ENCODE measurements at regions not wholly inside any gene's neighbourhood (a gene's known extent, or its start where the extent isn't known, plus 50 kb on each side); places are given as distances from the start of the nearest gene placed in this dataset.
"Not testable (repeated sequence)": the region's sequence is repeated elsewhere in the genome, so short reads cannot be mapped to it uniquely, and the experiment has no call there.

DNA sequence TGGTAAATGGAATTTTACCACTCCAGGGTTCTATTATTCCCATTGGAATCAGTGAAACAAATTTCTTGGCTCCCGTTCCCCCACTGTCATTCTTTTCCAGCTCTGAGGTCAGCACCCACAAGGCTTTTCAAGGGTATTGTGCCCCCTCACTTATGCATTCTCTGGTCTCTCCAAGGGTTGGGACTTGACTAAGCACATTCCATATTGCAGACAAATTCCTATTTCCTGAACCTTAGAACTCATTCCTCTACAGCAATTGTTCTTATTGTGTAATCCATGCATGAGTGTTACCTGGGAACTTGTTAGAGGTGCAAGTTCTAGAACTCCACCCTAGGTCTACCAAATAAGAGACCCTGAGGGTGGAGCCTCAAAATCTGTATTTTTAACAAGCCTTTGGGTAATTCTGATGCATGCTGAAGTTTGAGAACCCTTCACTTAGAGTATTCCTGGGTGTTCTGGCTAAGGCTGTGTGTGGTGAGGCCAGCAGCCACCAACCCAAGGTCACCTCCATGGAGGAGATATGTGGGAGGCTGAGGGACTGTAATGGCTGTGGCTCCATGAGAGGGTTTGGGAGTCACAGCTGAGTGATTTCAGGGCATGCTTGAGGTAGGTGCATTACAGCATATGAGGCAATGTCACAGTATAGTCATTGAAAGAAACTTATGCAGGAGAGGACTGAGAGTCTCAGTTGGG is 150.9 kb downstream of the TTC6 start:
- no peak overlapping the region for H3K4me3 Mint-ChIP-seq (ENCODE audit: unreplicated experiment)
- no peaks in the 10 kb centered on the region for H3K36me3 Mint-ChIP-seq (ENCODE audit: insufficient read depth, unreplicated experiment)
- no peaks in the 10 kb centered on the region for H3K9me3 Mint-ChIP-seq (ENCODE audit: unreplicated experiment)
- BruUV-seq (replicated peaks), result no TSS peak
- intact Hi-C loops (cut with micrococcal nuclease), result no loop called here
- no peak overlapping the region for H3K27ac Mint-ChIP-seq (ENCODE audit: low read depth, unreplicated experiment)
- no peak for DNase-seq (ENCODE audit: unreplicated experiment)
- H3K4me1 Mint-ChIP-seq (ENCODE audit: insufficient read depth, unreplicated experiment), result no peaks in the 10 kb centered on the region
- no peak for TF ChIP-seq CTCF (IDR thresholded peaks at IDR 0.05; ENCODE audit: unreplicated experiment)
- no peaks in the 10 kb centered on the region for H3K27me3 Mint-ChIP-seq (ENCODE audit: insufficient read depth, unreplicated experiment)
- CTCF ChIA-PET, result no interaction called here
- POLR2A ChIA-PET, result no interaction called here

GRCh38 chr14:37753459-37753858 is 158.0 kb downstream of the TTC6 start:
- no peak overlapping the region for H3K27ac Mint-ChIP-seq (ENCODE audit: low read depth, unreplicated experiment)
- no peak for DNase-seq (ENCODE audit: unreplicated experiment)
- BruUV-seq (replicated peaks), result no TSS peak
- H3K9me3 Mint-ChIP-seq (ENCODE audit: unreplicated experiment), result no peaks in the 10 kb centered on the region
- H3K27me3 Mint-ChIP-seq (ENCODE audit: insufficient read depth, unreplicated experiment), result no peaks in the 10 kb centered on the region
- H3K36me3 Mint-ChIP-seq (ENCODE audit: insufficient read depth, unreplicated experiment), result no peaks in the 10 kb centered on the region
- CTCF ChIA-PET, result interaction anchor here (0.7 kb wide), 1 partner anchor 1206 kb away, joined by 3 read pairs; no protein-coding TSS in a partner anchor
- POLR2A ChIA-PET, result no interaction called here
- H3K4me1 Mint-ChIP-seq (ENCODE audit: insufficient read depth, unreplicated experiment), result no peaks in the 10 kb centered on the region
- no peak overlapping the region for H3K4me3 Mint-ChIP-seq (ENCODE audit: unreplicated experiment)
- intact Hi-C loops (cut with micrococcal nuclease), result no loop called here
- TF ChIP-seq CTCF (IDR thresholded peaks at IDR 0.05; ENCODE audit: unreplicated experiment), result no peak

DNA sequence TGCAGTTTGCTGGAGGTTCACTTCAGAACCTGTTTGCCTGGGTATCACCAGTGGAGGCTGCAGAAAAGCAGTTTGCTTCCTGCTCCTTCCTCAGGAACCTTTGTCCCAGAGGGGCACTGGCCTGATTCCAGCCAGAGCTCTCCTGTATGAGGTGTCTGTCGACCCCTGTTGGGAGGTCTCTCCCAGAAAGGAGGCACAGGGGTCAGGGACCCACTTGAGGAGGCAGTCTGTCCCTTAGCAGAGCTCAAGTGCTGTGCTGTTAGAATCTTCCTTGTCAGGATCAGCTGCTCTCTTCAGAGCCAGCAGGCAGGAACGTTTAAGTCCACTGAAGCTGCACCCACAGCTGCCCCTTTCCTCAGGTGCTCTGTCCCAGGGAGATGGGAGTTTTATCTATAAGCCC is 164.8 kb downstream of the TTC6 start:
- BruUV-seq (replicated peaks); DNase-seq (ENCODE audit: unreplicated experiment); H3K36me3 Mint-ChIP-seq (ENCODE audit: insufficient read depth, unreplicated experiment); H3K27ac Mint-ChIP-seq (ENCODE audit: low read depth, unreplicated experiment); intact Hi-C loops (cut with micrococcal nuclease); H3K4me1 Mint-ChIP-seq (ENCODE audit: insufficient read depth, unreplicated experiment); POLR2A ChIA-PET; H3K4me3 Mint-ChIP-seq (ENCODE audit: unreplicated experiment); H3K27me3 Mint-ChIP-seq (ENCODE audit: insufficient read depth, unreplicated experiment): not testable (repeated sequence)
- H3K9me3 Mint-ChIP-seq (ENCODE audit: unreplicated experiment), result peaks cover 11% of the 10 kb centered on the region
- CTCF ChIA-PET, result interaction anchor here (1.1 to 1.2 kb wide), 2 partner anchors 9 to 60 kb away, joined by 3 read pairs; no protein-coding TSS in a partner anchor

GRCh38 chr14:37763266-37763665 is 167.8 kb downstream of the TTC6 start:
- Mint-ChIP-seq H3K27me3 (ENCODE audit: insufficient read depth, unreplicated experiment) (no peaks in the 10 kb centered on the region), H3K4me3 (ENCODE audit: unreplicated experiment) (no peak overlapping the region), H3K9me3 (ENCODE audit: unreplicated experiment) (peaks cover 20% of the 10 kb centered on the region), H3K4me1 (ENCODE audit: insufficient read depth, unreplicated experiment) (no peaks in the 10 kb centered on the region), H3K27ac (ENCODE audit: low read depth, unreplicated experiment) (no peak overlapping the region), H3K36me3 (ENCODE audit: insufficient read depth, unreplicated experiment) (no peaks in the 10 kb centered on the region)
- ChIA-PET POLR2A (no interaction called here), CTCF (no interaction called here)
- DNase-seq (ENCODE audit: unreplicated experiment), result no peak
- BruUV-seq (replicated peaks), result no TSS peak
- TF ChIP-seq CTCF (IDR thresholded peaks at IDR 0.05; ENCODE audit: unreplicated experiment), result no peak
- intact Hi-C loops (cut with micrococcal nuclease), result no loop called here

DNA sequence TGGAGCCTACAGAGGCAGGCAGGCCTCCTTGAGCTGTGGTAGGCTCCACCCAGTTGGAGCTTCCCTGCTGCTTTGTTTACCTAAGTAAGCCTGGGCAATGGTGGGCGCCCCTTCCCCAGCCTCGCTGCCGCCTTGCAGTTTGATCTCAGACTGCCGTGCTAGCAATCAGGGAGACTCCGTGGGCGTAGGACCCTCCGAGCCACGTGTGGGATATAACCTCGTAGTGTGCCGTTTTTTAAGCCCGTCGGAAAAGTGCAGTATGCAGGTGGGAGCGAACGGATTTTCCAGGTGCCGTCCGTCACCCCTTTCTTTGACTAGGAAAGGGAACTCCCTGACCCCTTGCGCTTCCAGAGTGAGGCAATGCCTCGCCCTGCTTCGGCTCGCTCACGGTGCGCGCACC is 176.9 kb downstream of the TTC6 start:
- not testable (repeated sequence) for H3K4me1 Mint-ChIP-seq (ENCODE audit: insufficient read depth, unreplicated experiment)

More for the DNA sequence above, 176.9 kb downstream of the TTC6 start:
- H3K27me3 Mint-ChIP-seq (ENCODE audit: insufficient read depth, unreplicated experiment); H3K9me3 Mint-ChIP-seq (ENCODE audit: unreplicated experiment); BruUV-seq (replicated peaks); DNase-seq (ENCODE audit: unreplicated experiment); POLR2A ChIA-PET; H3K36me3 Mint-ChIP-seq (ENCODE audit: insufficient read depth, unreplicated experiment); H3K27ac Mint-ChIP-seq (ENCODE audit: low read depth, unreplicated experiment); H3K4me3 Mint-ChIP-seq (ENCODE audit: unreplicated experiment); CTCF ChIA-PET; intact Hi-C loops (cut with micrococcal nuclease): not testable (repeated sequence)
